Smooth muscle cell (in vitro differentiated cells): ENCODE measurements at regions not wholly inside any gene's neighbourhood (a gene's known extent, or its start where the extent isn't known, plus 50 kb on each side); places are given as distances from the start of the nearest gene placed in this dataset.

Experiments
- DNase-seq: peaks from one replicate; lab custom pipeline; 2025; ENCODE audit not compliant: unreplicated experiment; lab: John Stamatoyannopoulos, UW
- H2AFZ ChIP-seq: fragments of 200-600 bp; sonication (generic); 2 replicates; pipeline ENCODE4 v1.6.0; 2016; ENCODE audit warnings: antibody characterized with exemption, low read depth, mild to moderate bottlenecking
- H3F3A ChIP-seq: fragments of 200-600 bp; sonication (generic); 2 replicates; pipeline ENCODE4 v1.6.0; 2017; ENCODE audit warnings: antibody characterized with exemption, low read depth
- H3K27ac ChIP-seq: fragments of 200-600 bp; sonication (generic); 2 replicates; pipeline ENCODE4 v1.5.1; 2016; ENCODE audit warnings: low read depth, mild to moderate bottlenecking
- H3K27me3 ChIP-seq: fragments of 200-600 bp; sonication (generic); 2 replicates; pipeline ENCODE4 v1.6.1; 2016; ENCODE audit warnings: low read depth, mild to moderate bottlenecking
- H3K36me3 ChIP-seq: fragments of 200-600 bp; sonication (generic); 2 replicates; pipeline ENCODE4 v1.5.1; 2016; ENCODE audit warnings: low read depth
- H3K4me1 ChIP-seq: fragments of 200-600 bp; sonication (generic); 2 replicates; pipeline ENCODE4 v1.5.1; 2016; ENCODE audit warnings: low read depth
- H3K4me2 ChIP-seq: fragments of 200-600 bp; sonication (generic); 2 replicates; pipeline ENCODE4 v1.6.0; 2016; ENCODE audit warnings: mild to moderate bottlenecking
- H3K4me3 ChIP-seq: fragments of 200-600 bp; sonication (generic); 2 replicates; pipeline ENCODE4 v1.5.1; 2016; ENCODE audit warnings: mild to moderate bottlenecking
- H3K79me2 ChIP-seq: fragments of 200-600 bp; sonication (generic); 2 replicates; pipeline ENCODE4 v1.6.0; 2016; ENCODE audit warnings: low read depth, mild to moderate bottlenecking
- H3K9ac ChIP-seq: fragments of 200-600 bp; sonication (generic); 2 replicates; pipeline ENCODE4 v1.6.0; 2016; ENCODE audit warnings: low read depth
- H3K9me3 ChIP-seq: fragments of 200-600 bp; sonication (generic); replicated peaks from 2 replicates; pipeline ENCODE4 v1.5.1; 2016; ENCODE audit warnings: low read depth
- H4K20me1 ChIP-seq: fragments of 200-600 bp; sonication (generic); 2 replicates; pipeline ENCODE4 v1.6.0; 2016; ENCODE audit warnings: low read depth
- WGBS: methylation state at CpG from one replicate; pipeline ENCODE4 v1.1.7; 2016; ENCODE audit warnings: low lambda C conversion rate; 5-methylcytosine and 5-hydroxymethylcytosine counted together
- TF ChIP-seq, protein P1 (sequence below): fragments of 200-600 bp; sonication (generic); IDR thresholded peaks from 2 replicates; pipeline ENCODE4 v1.5.1; 2017; ENCODE audit warnings: borderline replicate concordance, mild to moderate bottlenecking, antibody characterized with exemption; ENCODE audit not compliant: insufficient read depth, poor library complexity, severe bottlenecking

DNA sequence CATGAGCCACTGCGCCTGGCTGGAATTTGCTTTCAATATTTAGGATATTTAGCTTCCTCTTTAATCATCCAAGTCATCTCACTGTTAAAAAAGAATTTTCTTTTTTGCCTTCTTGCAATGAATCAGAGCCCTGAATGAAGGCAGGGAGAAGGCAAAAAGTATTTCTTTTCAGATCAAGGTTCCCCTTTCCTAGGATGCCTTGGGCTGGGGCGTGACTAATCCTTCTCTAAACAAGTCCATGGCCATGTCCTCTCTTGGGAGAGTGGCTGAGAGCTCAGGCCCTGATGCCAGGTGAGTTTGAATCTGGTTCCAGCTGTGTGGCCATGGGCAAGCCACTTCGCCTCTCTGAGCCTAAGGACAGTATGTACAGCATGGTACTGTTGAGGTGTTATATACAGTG, 84.8 kb upstream of the NEURL1B start:
- no peaks in the 10 kb centered on the region for H3K27me3 ChIP-seq
- peak overlapping the region; percentile 18 for H3K27ac ChIP-seq
- peaks cover 26% of the 10 kb centered on the region for H3K4me1 ChIP-seq
- H3K9ac ChIP-seq: no peak overlapping the region
- H3F3A ChIP-seq: peaks cover 13% of the 10 kb centered on the region
- no peaks in the 10 kb centered on the region for H3K9me3 ChIP-seq
- no peaks in the 10 kb centered on the region for H3K79me2 ChIP-seq
- WGBS: 55% methylated on average over 3 of the region's 3 CpGs
- no peaks in the 10 kb centered on the region for H4K20me1 ChIP-seq
- TF ChIP-seq, protein P1, sequence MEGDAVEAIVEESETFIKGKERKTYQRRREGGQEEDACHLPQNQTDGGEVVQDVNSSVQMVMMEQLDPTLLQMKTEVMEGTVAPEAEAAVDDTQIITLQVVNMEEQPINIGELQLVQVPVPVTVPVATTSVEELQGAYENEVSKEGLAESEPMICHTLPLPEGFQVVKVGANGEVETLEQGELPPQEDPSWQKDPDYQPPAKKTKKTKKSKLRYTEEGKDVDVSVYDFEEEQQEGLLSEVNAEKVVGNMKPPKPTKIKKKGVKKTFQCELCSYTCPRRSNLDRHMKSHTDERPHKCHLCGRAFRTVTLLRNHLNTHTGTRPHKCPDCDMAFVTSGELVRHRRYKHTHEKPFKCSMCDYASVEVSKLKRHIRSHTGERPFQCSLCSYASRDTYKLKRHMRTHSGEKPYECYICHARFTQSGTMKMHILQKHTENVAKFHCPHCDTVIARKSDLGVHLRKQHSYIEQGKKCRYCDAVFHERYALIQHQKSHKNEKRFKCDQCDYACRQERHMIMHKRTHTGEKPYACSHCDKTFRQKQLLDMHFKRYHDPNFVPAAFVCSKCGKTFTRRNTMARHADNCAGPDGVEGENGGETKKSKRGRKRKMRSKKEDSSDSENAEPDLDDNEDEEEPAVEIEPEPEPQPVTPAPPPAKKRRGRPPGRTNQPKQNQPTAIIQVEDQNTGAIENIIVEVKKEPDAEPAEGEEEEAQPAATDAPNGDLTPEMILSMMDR: no peak
- no peak for DNase-seq
- no peak overlapping the region for H2AFZ ChIP-seq
- no peak overlapping the region for H3K4me3 ChIP-seq
- peak overlapping the region; percentile 11 for H3K4me2 ChIP-seq
- no peaks in the 10 kb centered on the region for H3K36me3 ChIP-seq

DNA sequence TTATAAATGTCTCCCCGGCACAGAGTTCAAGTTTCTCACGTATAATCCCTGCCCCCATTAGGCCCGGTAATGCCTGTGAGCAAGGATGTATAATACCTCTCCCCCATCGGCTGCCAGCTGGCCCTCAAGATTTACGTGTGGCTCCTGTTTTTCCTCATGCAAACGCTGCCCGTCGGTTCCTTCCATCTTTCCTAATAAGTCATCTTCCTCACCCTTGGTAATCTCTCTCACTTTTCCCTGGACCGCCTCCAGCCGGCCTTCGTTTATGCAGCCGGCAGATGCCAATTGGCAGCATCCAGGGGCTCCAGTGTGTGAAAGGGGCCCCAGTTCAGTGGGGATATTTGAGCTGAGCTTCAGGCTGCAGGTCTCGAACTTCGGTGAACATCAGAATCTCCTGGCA, 86.5 kb upstream of the NEURL1B start:
- Histone ChIP-seq H3K9ac (no peak overlapping the region), H3K36me3 (no peaks in the 10 kb centered on the region), H3K4me2 (no peak overlapping the region), H3K9me3 (no peaks in the 10 kb centered on the region), H3K27me3 (no peaks in the 10 kb centered on the region), H2AFZ (no peak overlapping the region), H3K27ac (no peak overlapping the region), H3K79me2 (no peaks in the 10 kb centered on the region), H4K20me1 (no peaks in the 10 kb centered on the region), H3F3A (peaks cover 13% of the 10 kb centered on the region), H3K4me3 (no peak overlapping the region), H3K4me1 (peaks cover 26% of the 10 kb centered on the region)
- TF ChIP-seq, protein P1: no peak
- no peak for DNase-seq
- whole genome bisulfite sequencing: 30% methylated on average over 14 of the region's 14 CpGs

DNA sequence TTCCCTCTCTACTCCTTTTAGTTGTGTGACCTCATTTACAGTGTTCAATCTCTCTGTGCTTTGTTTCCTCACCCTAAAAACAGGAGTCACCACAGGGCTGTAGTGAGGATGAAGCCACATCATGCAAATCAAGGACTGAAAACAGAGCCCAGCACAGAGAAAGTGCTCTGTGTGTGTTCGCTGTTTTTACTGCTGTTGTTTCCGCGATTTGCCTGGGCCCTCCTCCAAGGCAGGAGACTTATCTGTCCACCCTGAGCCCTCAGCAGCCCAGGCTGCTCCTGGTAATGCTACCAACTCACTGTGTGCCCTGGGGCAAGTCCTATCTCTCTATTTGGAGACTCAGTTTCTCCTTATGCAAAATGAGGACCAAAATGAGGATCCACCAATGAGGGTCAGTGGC, 87.2 kb upstream of the NEURL1B start:
- H3K36me3 ChIP-seq: no peaks in the 10 kb centered on the region
- H3K9me3 ChIP-seq: no peaks in the 10 kb centered on the region
- no peak overlapping the region for H3K4me3 ChIP-seq
- 26% methylated on average over 3 of the region's 3 CpGs for WGBS
- peaks cover 16% of the 10 kb centered on the region for H3F3A ChIP-seq
- no peaks in the 10 kb centered on the region for H3K79me2 ChIP-seq
- H3K4me1 ChIP-seq: peaks cover 26% of the 10 kb centered on the region
- no peaks in the 10 kb centered on the region for H3K27me3 ChIP-seq
- H3K9ac ChIP-seq: no peak overlapping the region
- TF ChIP-seq, protein P1: no peak
- no peaks in the 10 kb centered on the region for H4K20me1 ChIP-seq
- H3K27ac ChIP-seq: no peak overlapping the region
- peak overlapping the region; percentile 15 for H3K4me2 ChIP-seq
- H2AFZ ChIP-seq: peak overlapping the region; percentile 60
- DNase-seq: no peak

- H3K27ac ChIP-seq: no peak overlapping the region
- H4K20me1 ChIP-seq: no peaks in the 10 kb centered on the region
- H3K9ac ChIP-seq: no peak overlapping the region
- H3K4me2 ChIP-seq: no peak overlapping the region
- no peaks in the 10 kb centered on the region for H3K79me2 ChIP-seq
- H3K36me3 ChIP-seq: no peaks in the 10 kb centered on the region
- H3K27me3 ChIP-seq: no peaks in the 10 kb centered on the region
- TF ChIP-seq, protein P1: no peak
- DNase-seq: no peak
- H3K4me1 ChIP-seq: peaks cover 23% of the 10 kb centered on the region
- H3K9me3 ChIP-seq: no peaks in the 10 kb centered on the region
- WGBS: 100% methylated on average over 2 of the region's 2 CpGs
- peaks cover 16% of the 10 kb centered on the region for H3F3A ChIP-seq
- H3K4me3 ChIP-seq: no peak overlapping the region
- no peak overlapping the region for H2AFZ ChIP-seq
These were observed 87.9 kb upstream of the NEURL1B start for GRCh38 chr5:172553167-172553566.
